Kidney (tissue), 13 donors: ENCODE measurements at regions not wholly inside any gene's neighbourhood (a gene's known extent, or its start where the extent isn't known, plus 50 kb on each side); places are given as distances from the start of the nearest gene placed in this dataset.

Experiments
- DNase-seq, 5 donors: peaks; one replicate each; pipeline ENCODE4 v3.0.0-alpha.2; 2013 to 2020
- FAIRE-seq: peaks from 2 replicates; lab custom pipeline; 2012; peaks lifted over from hg19 to GRCh38; lab: Jason Lieb, UNC
- H3K27ac ChIP-seq, 2 donors: one replicate each; pipeline ENCODE4 v1.7.0; 2013; ENCODE audit warnings: low read depth in 2 of 2, low read length in 2 of 2, inconsistent platforms in 1 of 2
- H3K27me3 ChIP-seq: one replicate; pipeline ENCODE4 v1.7.1; 2013; ENCODE audit warnings: low read length, inconsistent platforms; ENCODE audit not compliant: control insufficient read depth, insufficient read depth
- H3K36me3 ChIP-seq, 3 donors: one replicate each; pipeline versions ENCODE4 v1.7.0 to v1.7.1; 2013; ENCODE audit warnings: low read length in 3 of 3, control low read depth in 1 of 3, inconsistent platforms in 1 of 3; ENCODE audit not compliant: insufficient read depth in 3 of 3, control insufficient read depth in 2 of 3
- H3K4me1 ChIP-seq, 3 donors: one replicate each; pipeline versions ENCODE4 v1.7.0 to v1.7.1; 2013; ENCODE audit warnings: low read length in 3 of 3, inconsistent platforms in 1 of 3, low read depth in 1 of 3; ENCODE audit not compliant: control insufficient read depth in 2 of 3, insufficient read depth in 2 of 3
- H3K4me3 ChIP-seq, 3 donors: one replicate each; pipeline versions ENCODE4 v1.7.0 to v1.8.1; 2013; ENCODE audit warnings: low read length in 3 of 3, control low read depth in 1 of 3, inconsistent platforms in 1 of 3
- H3K9ac ChIP-seq, 3 donors: one replicate each; pipeline versions ENCODE4 v1.7.0 to v1.7.1; 2013; ENCODE audit warnings: low read length in 3 of 3, control low read depth in 1 of 3, inconsistent platforms in 1 of 3
- H3K9me3 ChIP-seq, 3 donors: one replicate each; pipeline versions ENCODE4 v1.7.0 to v1.7.1; 2013; ENCODE audit warnings: low read length in 3 of 3, control low read depth in 1 of 3, inconsistent platforms in 1 of 3; ENCODE audit not compliant: control insufficient read depth in 2 of 3, insufficient read depth in 1 of 3
- intact Hi-C: fragments of 100-400 bp; cut with DNase I; formaldehyde crosslinking; loops from one replicate; pipeline ENCODE4 v1.11.1; 2022
- TF ChIP-seq, protein P1 (sequence below): IDR thresholded peaks from 3 replicates; pipeline ENCODE4 v1.5.1; 2012; ENCODE audit warnings: mild to moderate bottlenecking, moderate library complexity, borderline replicate concordance; ENCODE audit not compliant: insufficient read depth; ENCODE audit errors: extremely low read depth
- donor health status: control.
- donor health status: control.
- donor health status: control.
- donor health status: control.
- donor health status: control.
- donor health status: DM: yes; HTN: yes; CAD: no.
- donor health status: Normal renal cell carcinoma (clear cell type).

DNA sequence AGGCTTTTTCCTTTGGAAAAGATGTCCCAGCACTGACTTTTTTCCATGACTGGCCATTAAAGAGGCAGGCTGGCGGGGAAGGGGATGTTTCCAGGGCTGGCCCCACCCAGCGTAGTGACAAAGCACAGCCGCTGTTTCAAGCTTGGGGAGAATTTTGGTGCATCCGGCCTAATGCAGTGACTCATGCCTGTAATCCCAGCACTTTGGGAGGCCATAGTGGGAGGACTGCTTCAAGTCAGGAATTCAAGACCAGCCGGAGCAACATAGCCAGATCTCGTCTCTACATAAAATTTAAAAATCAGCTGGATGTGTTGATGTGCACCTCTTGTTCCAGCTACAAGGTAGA lies 78.0 kb upstream of the SH3BP4 start:
- intact Hi-C loops: no loop called here
- H3K27me3 ChIP-seq: no peaks in the 10 kb centered on the region
- TF ChIP-seq, protein P1, sequence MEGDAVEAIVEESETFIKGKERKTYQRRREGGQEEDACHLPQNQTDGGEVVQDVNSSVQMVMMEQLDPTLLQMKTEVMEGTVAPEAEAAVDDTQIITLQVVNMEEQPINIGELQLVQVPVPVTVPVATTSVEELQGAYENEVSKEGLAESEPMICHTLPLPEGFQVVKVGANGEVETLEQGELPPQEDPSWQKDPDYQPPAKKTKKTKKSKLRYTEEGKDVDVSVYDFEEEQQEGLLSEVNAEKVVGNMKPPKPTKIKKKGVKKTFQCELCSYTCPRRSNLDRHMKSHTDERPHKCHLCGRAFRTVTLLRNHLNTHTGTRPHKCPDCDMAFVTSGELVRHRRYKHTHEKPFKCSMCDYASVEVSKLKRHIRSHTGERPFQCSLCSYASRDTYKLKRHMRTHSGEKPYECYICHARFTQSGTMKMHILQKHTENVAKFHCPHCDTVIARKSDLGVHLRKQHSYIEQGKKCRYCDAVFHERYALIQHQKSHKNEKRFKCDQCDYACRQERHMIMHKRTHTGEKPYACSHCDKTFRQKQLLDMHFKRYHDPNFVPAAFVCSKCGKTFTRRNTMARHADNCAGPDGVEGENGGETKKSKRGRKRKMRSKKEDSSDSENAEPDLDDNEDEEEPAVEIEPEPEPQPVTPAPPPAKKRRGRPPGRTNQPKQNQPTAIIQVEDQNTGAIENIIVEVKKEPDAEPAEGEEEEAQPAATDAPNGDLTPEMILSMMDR: no peak
- H3K4me3 ChIP-seq: no peak overlapping the region
- no peaks in the 10 kb centered on the region for H3K36me3 ChIP-seq
- no peak overlapping the region for H3K9ac ChIP-seq
- peak in 2 of 5 donors; percentile 10 to 79 for DNase-seq
- no peak overlapping the region for H3K27ac ChIP-seq
- no peak for FAIRE-seq
- H3K4me1 ChIP-seq: no peaks in the 10 kb centered on the region
- H3K9me3 ChIP-seq: no peaks in the 10 kb centered on the region

DNA sequence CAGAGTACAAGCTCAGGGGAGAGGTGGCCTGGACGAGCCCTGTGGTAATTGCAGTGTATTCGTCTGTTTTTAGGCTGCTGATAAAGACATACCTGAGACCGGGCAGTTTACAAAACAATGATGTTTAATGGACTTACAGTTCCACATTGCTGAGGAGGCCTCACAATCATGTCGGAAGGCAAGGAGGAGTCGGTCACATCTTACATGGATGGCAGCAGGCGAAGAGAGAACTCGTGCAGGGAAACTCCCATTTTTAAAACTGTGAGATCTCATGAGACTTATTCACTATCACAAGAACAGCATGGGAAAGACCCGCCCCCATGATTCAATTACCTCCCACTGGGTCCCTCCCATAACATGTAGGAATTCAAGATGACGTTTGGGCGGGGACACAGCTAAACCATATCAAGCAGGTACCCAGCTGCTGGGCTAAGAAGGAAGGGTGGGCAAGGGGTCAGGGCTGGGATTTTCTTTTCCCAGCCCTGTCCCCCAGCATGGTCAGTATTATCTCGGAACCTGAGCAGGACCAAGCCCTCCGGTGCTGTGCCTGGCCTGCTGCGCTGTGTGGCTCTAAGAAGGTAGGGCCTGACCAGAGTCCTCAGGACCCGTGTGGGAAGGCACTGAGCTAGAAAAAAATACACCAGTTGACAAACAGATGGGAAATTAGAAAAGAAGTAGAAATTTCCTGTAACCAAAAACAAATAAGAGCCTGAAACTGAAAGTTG lies 78.6 kb upstream of the SH3BP4 start:
- intact Hi-C loops: no loop called here
- no peaks in the 10 kb centered on the region for H3K9me3 ChIP-seq
- no peak overlapping the region for H3K27ac ChIP-seq
- no peaks in the 10 kb centered on the region for H3K36me3 ChIP-seq
- TF ChIP-seq, protein P1: no peak
- no peak overlapping the region for H3K9ac ChIP-seq
- FAIRE-seq (no peak), DNase-seq (peak in 1 of 5 donors; percentile 19)
- H3K27me3 ChIP-seq: no peaks in the 10 kb centered on the region
- H3K4me1 ChIP-seq: no peaks in the 10 kb centered on the region
- no peak overlapping the region for H3K4me3 ChIP-seq

DNA sequence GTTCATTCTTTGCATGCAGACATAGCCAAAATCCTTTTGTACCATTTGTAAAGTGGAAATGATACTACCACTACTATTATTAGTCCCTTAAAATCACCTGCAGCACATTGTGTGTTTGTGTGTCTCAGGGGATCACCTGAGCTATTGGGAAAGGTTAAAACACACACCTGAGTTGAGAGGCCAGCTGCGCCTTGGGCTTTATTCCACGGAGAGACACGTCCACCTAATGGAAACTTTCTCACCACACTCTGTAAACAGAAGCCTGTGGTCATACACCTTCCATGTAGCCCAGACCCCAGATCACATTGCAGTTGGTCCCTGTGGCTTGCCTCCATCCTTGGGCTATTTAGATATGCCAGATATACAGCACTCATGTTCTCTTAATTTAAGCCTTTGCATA lies 81.8 kb upstream of the SH3BP4 start:
- no peak overlapping the region for H3K4me3 ChIP-seq

More for the DNA sequence above, 81.8 kb upstream of the SH3BP4 start:
- H3K27me3 ChIP-seq: no peaks in the 10 kb centered on the region
- no peaks in the 10 kb centered on the region for H3K4me1 ChIP-seq
- FAIRE-seq: no peak
- TF ChIP-seq, protein P1: no peak
- intact Hi-C loops: no loop called here
- H3K36me3 ChIP-seq: no peaks in the 10 kb centered on the region
- H3K9ac ChIP-seq: no peak overlapping the region
- H3K9me3 ChIP-seq: no peaks in the 10 kb centered on the region
- no peak for DNase-seq
- no peak overlapping the region for H3K27ac ChIP-seq
